IMR-90 (cell line): ENCODE measurements at regions not wholly inside any gene's neighbourhood (a gene's known extent, or its start where the extent isn't known, plus 50 kb on each side); places are given as distances from the start of the nearest gene placed in this dataset.

Experiments
- ATAC-seq: fragments of 200-7000 bp; cut with Tn5 transposase; 2 replicates; pipeline ENCODE4 v1.9.1; 2020; ENCODE audit warnings: low read depth, mild to moderate bottlenecking, moderate library complexity
- BruUV-seq: library from RNA; stranded (reverse); fragments of 400-500 nt; replicated peaks from 2 replicates; lab custom pipeline; 2021; lab: Mats Ljungman, UMichigan
- CTCF ChIA-PET: fragments of 300-600 bp; formaldehyde crosslinking; extraction: SDS; loops from one replicate; lab custom pipeline; 2021; ENCODE audit warnings: antibody characterized with exemption; lab: Yijun Ruan, JAX
- POLR2A ChIA-PET: fragments of 300-600 bp; sonication (Branson Sonifier 250); formaldehyde crosslinking; loops from one replicate; lab custom pipeline; 2022; ENCODE audit warnings: antibody characterized with exemption; ENCODE audit not compliant: unreplicated experiment; lab: Charles Lee
- DNase-seq: peaks from one replicate; pipeline ENCODE4 v3.0.0; 2013
- H2AFZ ChIP-seq: replicated peaks from 2 replicates; pipeline ENCODE3; 2013; ENCODE audit warnings: low read length, mild to moderate bottlenecking; ENCODE audit not compliant: poor library complexity
- H2AK5ac ChIP-seq: 2 replicates; pipeline ENCODE4 v1.6.1; 2013; ENCODE audit warnings: low read depth, low read length, inconsistent platforms
- H2AK9ac ChIP-seq: replicated peaks from 2 replicates; pipeline ENCODE3; 2013; ENCODE audit warnings: mild to moderate bottlenecking, low read depth, low read length, moderate library complexity; ENCODE audit not compliant: poor library complexity
- H2BK120ac ChIP-seq: 2 replicates; pipeline ENCODE4 v1.6.1; 2013; ENCODE audit warnings: low read depth, low read length, inconsistent platforms
- H2BK15ac ChIP-seq: 3 replicates; pipeline ENCODE4 v1.6.1; 2013; ENCODE audit warnings: low read depth, low read length, inconsistent platforms
- H2BK20ac ChIP-seq: 2 replicates; pipeline ENCODE4 v1.6.1; 2013; ENCODE audit warnings: low read depth, mild to moderate bottlenecking, inconsistent platforms, low read length, moderate library complexity
- H2BK5ac ChIP-seq: 2 replicates; pipeline ENCODE4 v1.6.1; 2013; ENCODE audit warnings: mild to moderate bottlenecking, low read depth, low read length, inconsistent platforms; ENCODE audit not compliant: poor library complexity, severe bottlenecking
- H3K14ac ChIP-seq: replicated peaks from 2 replicates; pipeline ENCODE4 v1.6.1; 2013; ENCODE audit warnings: low read depth, low read length, inconsistent platforms
- H3K18ac ChIP-seq: 2 replicates; pipeline ENCODE4 v1.6.1; 2013; ENCODE audit warnings: low read depth, low read length, control low read depth
- H3K23ac ChIP-seq: 2 replicates; pipeline ENCODE4 v1.6.1; 2013; ENCODE audit warnings: low read depth, low read length, inconsistent platforms
- H3K27ac ChIP-seq: 2 replicates; pipeline ENCODE4 v1.5.1; 2013; ENCODE audit warnings: mild to moderate bottlenecking, control low read depth, low read length; ENCODE audit not compliant: insufficient read depth
- H3K27me3 ChIP-seq: 2 replicates; pipeline ENCODE4 v1.6.1; 2013; ENCODE audit warnings: low read length; ENCODE audit not compliant: control insufficient read depth, insufficient read depth
- H3K36me3 ChIP-seq: 2 replicates; pipeline ENCODE4 v1.6.1; 2013; ENCODE audit warnings: low read length, mixed read lengths; ENCODE audit not compliant: control insufficient read depth, insufficient read depth
- H3K4ac ChIP-seq: 2 replicates; pipeline ENCODE4 v1.6.1; 2013; ENCODE audit warnings: low read depth, low read length, inconsistent platforms
- H3K4me1 ChIP-seq: 2 replicates; pipeline ENCODE4 v1.6.1; 2013; ENCODE audit warnings: low read length, mixed read lengths; ENCODE audit not compliant: control insufficient read depth, insufficient read depth
- H3K4me2 ChIP-seq: 2 replicates; pipeline ENCODE4 v1.6.1; 2013; ENCODE audit warnings: low read depth, mild to moderate bottlenecking, control low read depth, low read length, moderate library complexity
- H3K4me3 ChIP-seq: 2 replicates; pipeline ENCODE4 v1.5.1; 2013; ENCODE audit warnings: low read depth, mild to moderate bottlenecking, control low read depth, low read length, moderate library complexity; ENCODE audit not compliant: insufficient read depth
- H3K56ac ChIP-seq: 2 replicates; pipeline ENCODE4 v1.6.1; 2013; ENCODE audit warnings: low read length, inconsistent platforms; ENCODE audit not compliant: insufficient read depth; ENCODE audit errors: extremely low read depth
- H3K79me1 ChIP-seq, 2 experiments: 2 replicates each; pipeline ENCODE4 v1.6.1; 2013; ENCODE audit warnings: low read length in 2 of 2, inconsistent platforms in 1 of 2, low read depth in 1 of 2
- H3K9ac ChIP-seq: 2 replicates; pipeline ENCODE4 v1.6.1; 2013; ENCODE audit warnings: low read depth, low read length, control low read depth
- H3K9me1 ChIP-seq: 2 replicates; pipeline ENCODE4 v1.6.1; 2013; ENCODE audit warnings: low read length, inconsistent platforms; ENCODE audit not compliant: insufficient read depth
- H3K9me3 ChIP-seq: 2 replicates; pipeline ENCODE4 v1.6.1; 2013; ENCODE audit warnings: low read length; ENCODE audit not compliant: control insufficient read depth, insufficient read depth
- H4K20me1 ChIP-seq: 2 replicates; pipeline ENCODE4 v1.6.1; 2013; ENCODE audit warnings: low read length, inconsistent platforms; ENCODE audit not compliant: insufficient read depth
- H4K5ac ChIP-seq: 2 replicates; pipeline ENCODE4 v1.6.1; 2013; ENCODE audit warnings: mild to moderate bottlenecking, low read depth, low read length, control low read depth
- H4K8ac ChIP-seq, 2 experiments: 2 replicates each; pipeline ENCODE4 v1.6.1; 2013; ENCODE audit warnings: low read depth in 2 of 2, low read length in 2 of 2, control low read depth in 1 of 2, inconsistent platforms in 1 of 2
- H4K91ac ChIP-seq: 2 replicates; pipeline ENCODE4 v1.6.1; 2013; ENCODE audit warnings: low read depth, low read length, inconsistent platforms; ENCODE audit not compliant: insufficient read depth
- BHLHE40 ChIP-seq: fragments of 150-350 bp; IDR thresholded peaks from 2 replicates; pipeline ENCODE4 v1.6.1; 2016; ENCODE audit warnings: mild to moderate bottlenecking, low read depth, low read length
- MAFK ChIP-seq: IDR thresholded peaks from 2 replicates; pipeline ENCODE4 v1.6.1; 2012; ENCODE audit warnings: low read depth, low read length, improper control_type of control experiment
- NFE2L2 ChIP-seq: fragments of 150-350 bp; IDR thresholded peaks from 2 replicates; pipeline ENCODE4 v1.6.1; 2016; ENCODE audit warnings: low read depth, mild to moderate bottlenecking, low read length
- POLR2A ChIP-seq: IDR thresholded peaks from 2 replicates; pipeline ENCODE4 v1.6.1; 2012; ENCODE audit warnings: mild to moderate bottlenecking, low read depth, low read length
- RAD21 ChIP-seq: IDR thresholded peaks from 2 replicates; pipeline ENCODE4 v1.6.1; 2012; ENCODE audit warnings: low read length, improper control_type of control experiment
- RFX5 ChIP-seq: IDR thresholded peaks from 2 replicates; pipeline ENCODE4 v1.8.0; 2012; ENCODE audit warnings: low read depth, mild to moderate bottlenecking, low read length, moderate library complexity
- USF2 ChIP-seq: fragments of 150-350 bp; IDR thresholded peaks from 2 replicates; pipeline ENCODE4 v1.6.1; 2017; ENCODE audit warnings: mild to moderate bottlenecking, antibody characterized with exemption, low read length, low read depth
- WGBS, 2 experiments: methylation state at CpG; one replicate each; pipeline versions ENCODE4 v1.1.5 to v1.1.7; 2013; ENCODE audit warnings: missing lambda C conversion rate in 2 of 2; ENCODE audit not compliant: insufficient read length in 1 of 2; ENCODE audit errors: extremely low coverage in 2 of 2; 5-methylcytosine and 5-hydroxymethylcytosine counted together
- dilution Hi-C: fragments of 300-500 bp; cut with HindIII; formaldehyde crosslinking; loops from one replicate; pipeline ENCODE4 v1.14.3; 2018; ENCODE audit warnings: low sequenced_read_pairs; ENCODE audit not compliant: unreplicated experiment
- in situ Hi-C: fragments of 300-500 bp; cut with MboI; formaldehyde crosslinking; loops from 3 replicates; pipeline ENCODE4 v1.14.3; 2019; ENCODE audit warnings: low sequenced_read_pairs, inconsistent platforms, mixed read lengths
- intact Hi-C: fragments of 100-400 bp; cut with micrococcal nuclease; formaldehyde crosslinking; loops from 2 replicates; pipeline ENCODE4 v1.10.0; 2022

GRCh38 chr5:133806847-133807246 is 161.6 kb downstream of the C5orf15 start:
- Histone ChIP-seq H2BK15ac (no peak overlapping the region), H2BK120ac (no peak overlapping the region), H4K20me1 (no peaks in the 10 kb centered on the region), H3K79me1 (no peaks in the 10 kb centered on the region), H2AFZ (no peak overlapping the region), H3K36me3 (no peaks in the 10 kb centered on the region), H4K91ac (no peak overlapping the region), H3K56ac (no peak overlapping the region), H3K4me2 (no peak overlapping the region), H3K9me1 (no peaks in the 10 kb centered on the region), H2BK5ac (no peak overlapping the region), H3K18ac (no peak overlapping the region), H2AK5ac (no peak overlapping the region), H3K27me3 (peaks cover 10% of the 10 kb centered on the region), H3K4ac (no peak overlapping the region), H3K4me3 (no peak overlapping the region), H2BK20ac (no peak overlapping the region), H4K8ac (no peak overlapping the region), H3K14ac (no peak overlapping the region), H3K9me3 (no peaks in the 10 kb centered on the region), H3K23ac (no peak overlapping the region), H3K27ac (no peak overlapping the region), H2AK9ac (no peak overlapping the region), H4K5ac (no peak overlapping the region), H3K9ac (no peak overlapping the region), H3K4me1 (no peaks in the 10 kb centered on the region)
- no TSS peak for BruUV-seq
- intact Hi-C loops (no loop called here), dilution Hi-C loops (no loop called here), in situ Hi-C loops (no loop called here)
- TF ChIP-seq RAD21 (no peak), POLR2A (no peak), NFE2L2 (no peak), MAFK (no peak), USF2 (no peak), BHLHE40 (no peak), RFX5 (no peak)
- ATAC-seq (no peak), DNase-seq (no peak)
- ChIA-PET POLR2A (no interaction called here), CTCF (no interaction called here)
- 20% methylated on average over 1 of the region's 3 CpGs; no CpG with 5 or more reads in 1 of the 2 experiments for WGBS, 2 experiments
